ENCODE measurements at regions not wholly inside any gene's neighbourhood (a gene's known extent, or its start where the extent isn't known, plus 50 kb on each side); places are given as distances from the start of the nearest gene placed in this dataset.

DNA sequence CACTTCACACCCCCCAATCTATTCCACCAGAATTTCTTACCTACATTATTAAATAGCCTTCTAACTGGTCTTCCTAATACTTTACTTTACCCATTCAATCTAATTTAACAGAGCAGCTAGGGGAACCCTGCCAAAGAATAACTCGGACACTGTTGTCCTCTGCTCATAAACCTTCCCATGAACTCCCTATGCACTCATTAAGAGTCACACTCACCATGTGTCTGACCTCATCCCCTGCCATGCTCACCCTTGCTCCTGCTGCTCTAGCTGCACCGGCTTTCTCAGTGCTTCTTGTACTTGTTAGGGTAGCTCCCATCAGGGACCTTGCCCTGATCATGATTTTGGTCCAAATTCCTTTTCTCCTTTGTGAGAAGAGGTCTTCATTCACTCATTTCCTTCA lies 54.6 kb upstream of the GUCY1A1 start:
- TF ChIP-seq POLR2AphosphoS5 (IDR thresholded peaks at IDR 0.05) (no peak), POLR2A (IDR thresholded peaks at IDR 0.05) (no peak)
- TF ChIP-seq, protein P1, sequence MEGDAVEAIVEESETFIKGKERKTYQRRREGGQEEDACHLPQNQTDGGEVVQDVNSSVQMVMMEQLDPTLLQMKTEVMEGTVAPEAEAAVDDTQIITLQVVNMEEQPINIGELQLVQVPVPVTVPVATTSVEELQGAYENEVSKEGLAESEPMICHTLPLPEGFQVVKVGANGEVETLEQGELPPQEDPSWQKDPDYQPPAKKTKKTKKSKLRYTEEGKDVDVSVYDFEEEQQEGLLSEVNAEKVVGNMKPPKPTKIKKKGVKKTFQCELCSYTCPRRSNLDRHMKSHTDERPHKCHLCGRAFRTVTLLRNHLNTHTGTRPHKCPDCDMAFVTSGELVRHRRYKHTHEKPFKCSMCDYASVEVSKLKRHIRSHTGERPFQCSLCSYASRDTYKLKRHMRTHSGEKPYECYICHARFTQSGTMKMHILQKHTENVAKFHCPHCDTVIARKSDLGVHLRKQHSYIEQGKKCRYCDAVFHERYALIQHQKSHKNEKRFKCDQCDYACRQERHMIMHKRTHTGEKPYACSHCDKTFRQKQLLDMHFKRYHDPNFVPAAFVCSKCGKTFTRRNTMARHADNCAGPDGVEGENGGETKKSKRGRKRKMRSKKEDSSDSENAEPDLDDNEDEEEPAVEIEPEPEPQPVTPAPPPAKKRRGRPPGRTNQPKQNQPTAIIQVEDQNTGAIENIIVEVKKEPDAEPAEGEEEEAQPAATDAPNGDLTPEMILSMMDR (IDR thresholded peaks at IDR 0.05): no peak
